ENCODE measurements at regions not wholly inside any gene's neighbourhood (a gene's known extent, or its start where the extent isn't known, plus 50 kb on each side); places are given as distances from the start of the nearest gene placed in this dataset.

GRCh38 chr12:124687174-124687902 lies 119.9 kb upstream of the NCOR2 start:
- TF ChIP-seq POLR2AphosphoS5 (IDR thresholded peaks at IDR 0.05) (no peak), CTCF (IDR thresholded peaks at IDR 0.05) (no peak)

Data from upper lobe of left lung (tissue), 4 donors.